GM12874 (cell line): ENCODE measurements at regions not wholly inside any gene's neighbourhood (a gene's known extent, or its start where the extent isn't known, plus 50 kb on each side); places are given as distances from the start of the nearest gene placed in this dataset.

Experiments
- TF ChIP-seq, protein P1 (sequence below): IDR thresholded peaks from 2 replicates; pipeline ENCODE4 v1.5.1; 2011; ENCODE audit warnings: low read depth, mild to moderate bottlenecking, control low read depth, low read length, moderate library complexity; ENCODE audit not compliant: insufficient read depth

DNA sequence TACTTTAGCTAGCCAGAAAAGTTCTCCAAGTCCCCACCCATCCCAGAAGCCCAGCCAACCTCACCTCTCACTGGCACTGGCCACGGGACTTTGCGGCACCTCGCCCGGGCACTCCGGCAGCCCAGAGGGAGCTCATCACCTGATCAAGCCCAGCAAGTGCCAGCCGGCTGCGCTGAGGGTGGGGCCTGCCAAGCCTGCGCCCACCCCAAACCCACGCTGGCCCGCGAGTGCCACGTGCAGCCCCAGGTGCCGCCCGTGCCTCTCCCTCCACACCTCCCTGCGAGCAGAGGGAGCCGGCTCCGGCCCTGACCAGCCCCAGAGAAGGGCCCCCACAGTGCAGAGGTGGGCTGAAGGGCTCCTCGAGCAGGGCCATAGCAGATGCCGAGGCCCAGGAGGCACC is 585.0 kb upstream of the HS6ST1 start:
- TF ChIP-seq, protein P1, sequence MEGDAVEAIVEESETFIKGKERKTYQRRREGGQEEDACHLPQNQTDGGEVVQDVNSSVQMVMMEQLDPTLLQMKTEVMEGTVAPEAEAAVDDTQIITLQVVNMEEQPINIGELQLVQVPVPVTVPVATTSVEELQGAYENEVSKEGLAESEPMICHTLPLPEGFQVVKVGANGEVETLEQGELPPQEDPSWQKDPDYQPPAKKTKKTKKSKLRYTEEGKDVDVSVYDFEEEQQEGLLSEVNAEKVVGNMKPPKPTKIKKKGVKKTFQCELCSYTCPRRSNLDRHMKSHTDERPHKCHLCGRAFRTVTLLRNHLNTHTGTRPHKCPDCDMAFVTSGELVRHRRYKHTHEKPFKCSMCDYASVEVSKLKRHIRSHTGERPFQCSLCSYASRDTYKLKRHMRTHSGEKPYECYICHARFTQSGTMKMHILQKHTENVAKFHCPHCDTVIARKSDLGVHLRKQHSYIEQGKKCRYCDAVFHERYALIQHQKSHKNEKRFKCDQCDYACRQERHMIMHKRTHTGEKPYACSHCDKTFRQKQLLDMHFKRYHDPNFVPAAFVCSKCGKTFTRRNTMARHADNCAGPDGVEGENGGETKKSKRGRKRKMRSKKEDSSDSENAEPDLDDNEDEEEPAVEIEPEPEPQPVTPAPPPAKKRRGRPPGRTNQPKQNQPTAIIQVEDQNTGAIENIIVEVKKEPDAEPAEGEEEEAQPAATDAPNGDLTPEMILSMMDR: no peak

DNA sequence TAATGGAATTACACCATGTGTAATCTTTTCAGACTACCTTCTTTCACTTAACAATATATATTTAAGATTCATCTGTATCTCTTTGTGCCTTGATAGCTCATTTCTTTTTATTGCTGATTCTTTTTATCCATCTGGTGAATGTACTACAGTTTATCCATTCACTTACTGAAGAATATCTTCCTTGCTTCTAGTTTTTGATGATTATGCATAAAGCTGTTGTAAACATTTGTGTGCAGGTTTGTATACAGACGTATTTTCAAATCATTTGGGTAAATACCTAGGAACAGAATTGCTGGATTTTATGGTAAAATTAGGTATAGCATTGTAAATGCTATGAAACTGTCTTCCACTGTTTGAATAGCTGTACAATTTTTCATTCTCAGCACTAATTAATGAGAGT is 592.6 kb upstream of the HS6ST1 start:
- TF ChIP-seq, protein P1: no peak

DNA sequence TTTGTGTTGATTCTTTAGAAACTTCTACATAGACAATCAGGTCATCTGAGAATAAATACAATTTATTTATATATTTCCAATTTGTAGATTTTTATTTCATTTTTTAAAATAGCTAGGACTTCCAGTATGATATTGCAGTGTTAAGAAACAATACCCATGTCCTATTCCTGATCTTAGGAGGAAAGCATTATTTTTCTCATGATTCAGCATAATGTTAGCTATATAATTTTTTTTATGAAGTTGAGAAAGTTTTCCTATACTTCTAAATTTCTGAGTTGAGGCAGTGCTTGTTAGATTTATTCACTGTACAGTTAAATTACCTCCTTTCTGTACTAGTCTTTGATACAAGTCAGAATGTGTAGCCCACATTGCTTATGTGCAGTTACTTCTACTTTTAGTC is 595.7 kb upstream of the HS6ST1 start:
- TF ChIP-seq, protein P1: no peak

DNA sequence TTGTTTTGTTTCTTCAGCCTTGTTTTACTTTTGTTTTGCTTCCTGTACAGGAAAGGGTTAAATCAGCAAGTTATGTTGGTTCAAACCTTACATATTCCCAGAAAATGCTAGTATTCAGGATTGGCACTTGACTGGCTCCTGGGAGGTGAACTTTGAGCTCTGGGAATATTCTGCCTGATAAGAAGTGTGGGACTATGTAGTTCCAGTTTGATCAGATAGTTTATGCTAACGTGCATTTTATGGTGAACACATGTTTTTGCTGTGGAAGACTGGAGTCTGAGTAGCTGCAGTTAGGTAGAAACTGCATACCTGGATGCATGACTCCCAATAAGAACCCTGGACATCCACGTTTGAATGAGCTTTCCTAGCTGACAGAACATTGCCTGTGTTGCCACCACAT is 603.1 kb upstream of the HS6ST1 start:
- TF ChIP-seq, protein P1: no peak

DNA sequence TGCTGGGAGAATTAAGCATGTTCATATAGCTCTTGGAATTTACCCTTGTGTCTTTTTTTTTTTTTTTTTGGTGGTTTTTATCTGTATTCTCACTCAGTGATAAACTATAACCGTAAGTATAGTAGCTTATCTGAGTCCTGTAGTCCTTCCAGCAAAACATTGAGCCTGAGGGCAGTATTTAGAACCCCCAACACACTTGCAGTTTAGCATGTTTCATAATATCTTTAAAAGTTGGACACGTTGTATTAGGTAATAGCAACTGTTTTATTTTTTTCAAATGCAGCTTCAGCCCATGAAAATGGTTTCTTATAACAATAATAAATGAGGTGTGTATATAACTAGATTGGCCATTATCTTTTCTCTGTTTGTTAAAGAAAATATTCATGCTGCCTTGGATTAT is 603.5 kb upstream of the HS6ST1 start:
- TF ChIP-seq, protein P1: no peak

DNA sequence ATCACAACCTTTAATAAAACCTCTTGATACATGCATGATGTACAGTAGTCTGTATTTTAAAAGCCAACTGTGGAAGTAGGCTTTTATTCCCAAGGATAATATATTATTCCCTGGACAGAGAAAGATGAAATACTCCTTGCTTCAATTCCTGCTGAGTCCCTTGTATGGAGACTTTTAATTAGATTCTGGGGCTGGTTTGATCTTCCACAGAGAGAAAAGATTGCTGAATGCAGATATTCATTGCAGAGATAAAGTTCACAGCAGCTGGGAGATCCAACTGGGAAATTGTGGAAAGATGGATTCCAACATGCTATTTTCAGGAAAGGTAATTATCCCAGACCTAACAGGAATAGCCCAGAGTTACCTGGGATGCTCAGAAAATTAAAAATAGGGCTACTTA is 607.0 kb upstream of the HS6ST1 start:
- TF ChIP-seq, protein P1: no peak

DNA sequence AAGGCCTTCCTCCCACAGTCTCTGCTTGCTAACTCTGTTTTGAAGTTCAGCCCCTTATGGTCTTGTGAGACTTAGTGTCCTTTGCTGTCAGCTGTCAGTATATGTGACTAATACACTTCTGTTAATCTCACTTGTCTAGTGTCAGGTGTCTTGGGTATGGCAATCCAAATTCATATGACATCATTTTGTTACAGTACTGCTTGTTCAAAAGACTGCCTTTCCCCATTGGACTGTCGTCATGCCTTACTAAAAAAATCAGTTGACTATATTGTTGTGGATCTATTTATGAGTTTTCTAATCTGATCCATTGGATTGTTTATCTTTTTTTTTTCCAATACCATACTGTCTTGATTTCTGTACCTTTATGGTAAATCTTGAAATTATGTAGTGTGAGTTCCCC is 611.4 kb upstream of the HS6ST1 start:
- TF ChIP-seq, protein P1: no peak

DNA sequence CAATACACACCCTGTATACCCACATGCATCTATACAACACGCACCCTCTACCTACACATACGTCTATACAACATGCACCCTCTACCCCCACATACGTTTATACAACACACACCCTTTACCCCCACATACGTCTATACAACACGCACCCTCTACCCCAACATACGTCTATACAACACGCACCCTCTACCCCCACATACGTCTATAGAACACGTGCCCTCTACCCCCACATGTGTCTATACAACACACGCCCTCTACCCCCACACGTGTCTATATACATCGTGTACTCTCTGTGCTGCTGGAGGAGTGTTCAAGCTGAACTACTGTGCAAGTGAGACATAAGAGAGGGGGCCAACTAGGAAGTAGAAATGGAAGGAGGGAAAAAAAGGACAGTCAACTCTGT is 621.7 kb upstream of the HS6ST1 start:
- TF ChIP-seq, protein P1: no peak
